K562 (cell line): ENCODE measurements at regions not wholly inside any gene's neighbourhood (a gene's known extent, or its start where the extent isn't known, plus 50 kb on each side); places are given as distances from the start of the nearest gene placed in this dataset.

Experiments
- ATAC-seq: fragments of 200-7000 bp; cut with Tn5 transposase; 3 replicates; pipeline ENCODE4 v1.9.1; 2020; ENCODE audit warnings: moderate library complexity
- BruUV-seq: library from RNA; stranded (reverse); fragments of 400-500 nt; replicated peaks from 2 replicates; lab custom pipeline; 2021; lab: Mats Ljungman, UMichigan
- CTCF ChIA-PET: fragments of 300-600 bp; formaldehyde crosslinking; extraction: SDS; loops from one replicate; lab custom pipeline; 2021; ENCODE audit warnings: low intra/inter-chr PET ratio; lab: Yijun Ruan, JAX
- POLR2A ChIA-PET: fragments of 300-600, 350-650 bp; sonication (Branson Sonifier 250); formaldehyde crosslinking; extraction: SDS; loops from one replicate; lab custom pipeline; 2021; ENCODE audit warnings: antibody characterized with exemption, inconsistent platforms; lab: Yijun Ruan, JAX
- DNase-seq, 4 experiments: peaks; one replicate each; pipeline versions ENCODE4 v3.0.0 to v3.0.0-alpha.2; 2011 to 2018; ENCODE audit warnings: low spot score in 3 of 4, mixed read lengths in 3 of 4; ENCODE audit errors: extremely low read depth in 1 of 4
- FAIRE-seq: peaks from 2 replicates; lab custom pipeline; 2011; peaks lifted over from hg19 to GRCh38; lab: Jason Lieb, UNC
- H2AFZ ChIP-seq: 2 replicates; pipeline ENCODE4 v1.6.0; 2011; ENCODE audit warnings: low read depth, low read length, control low read depth, inconsistent platforms
- H3K27ac ChIP-seq: fragments of 200-600 bp; 3 replicates; pipeline ENCODE4 v1.8.0; 2011; ENCODE audit warnings: low read depth, mild to moderate bottlenecking, control low read depth, inconsistent platforms, low read length, moderate library complexity, mixed read lengths; ENCODE audit errors: extremely low read depth
- H3K27me3 ChIP-seq, 2 experiments: fragments of 300-600 bp in 1 of 2; 2 replicates in 1 of 2; 3 replicates in 1 of 2; pipeline versions ENCODE4 v1.6.0 to v1.8.0; 2011; ENCODE audit warnings: inconsistent platforms in 2 of 2, low read length in 2 of 2, mild to moderate bottlenecking in 1 of 2, mixed read lengths in 1 of 2, moderate library complexity in 1 of 2; ENCODE audit not compliant: control insufficient read depth in 2 of 2, insufficient read depth in 2 of 2
- H3K36me3 ChIP-seq: fragments of 300-600 bp; 3 replicates; pipeline ENCODE4 v1.8.0; 2011; ENCODE audit warnings: mild to moderate bottlenecking, low read length, inconsistent platforms; ENCODE audit not compliant: control insufficient read depth, insufficient read depth
- H3K4me1 ChIP-seq, 2 experiments: fragments of 200-600 bp in 1 of 2; replicated peaks in 1 of 2; 2 replicates in 1 of 2; 3 replicates in 1 of 2; pipeline versions ENCODE4 v1.5.1 to v1.8.0; 2011; ENCODE audit warnings: inconsistent platforms in 2 of 2, low read length in 2 of 2, mild to moderate bottlenecking in 1 of 2, mixed read lengths in 1 of 2, moderate library complexity in 1 of 2; ENCODE audit not compliant: control insufficient read depth in 2 of 2, insufficient read depth in 2 of 2
- H3K4me2 ChIP-seq: 2 replicates; pipeline ENCODE4 v1.6.1; 2011; ENCODE audit warnings: low read length, control low read depth, inconsistent platforms, mixed read lengths; ENCODE audit not compliant: insufficient read depth
- H3K4me3 ChIP-seq: fragments of 200-600 bp; sonication (generic), shearing (Covaris generic); 2 replicates; pipeline ENCODE4 v1.5.1; 2016; ENCODE audit warnings: control low read depth, inconsistent platforms
- H3K79me2 ChIP-seq: fragments of 200-600 bp; 3 replicates; pipeline ENCODE4 v1.8.0; 2011; ENCODE audit warnings: low read length, inconsistent platforms; ENCODE audit not compliant: control insufficient read depth, insufficient read depth
- H3K9ac ChIP-seq, 2 experiments: 2 replicates each; pipeline versions ENCODE4 v1.6.0 to v1.6.1; 2011; ENCODE audit warnings: low read depth in 2 of 2, low read length in 2 of 2, control low read depth in 1 of 2, inconsistent platforms in 1 of 2, mild to moderate bottlenecking in 1 of 2, mixed read lengths in 1 of 2; ENCODE audit not compliant: insufficient read depth in 1 of 2
- H3K9me1 ChIP-seq: one replicate; pipeline ENCODE4 v1.6.0; 2011; ENCODE audit warnings: inconsistent platforms, mild to moderate bottlenecking, low read length, moderate library complexity; ENCODE audit not compliant: control insufficient read depth, insufficient read depth
- H3K9me3 ChIP-seq: replicated peaks from 2 replicates; pipeline ENCODE4 v1.5.1; 2011; ENCODE audit warnings: low read depth, low read length, inconsistent platforms; ENCODE audit not compliant: control insufficient read depth, insufficient read depth
- H4K20me1 ChIP-seq: replicated peaks from 2 replicates; pipeline ENCODE4 v1.6.1; 2011; ENCODE audit warnings: low read length, inconsistent platforms, mixed read lengths; ENCODE audit not compliant: control insufficient read depth, insufficient read depth
- AFF4 ChIP-seq: sonication (generic); formaldehyde crosslinking; IDR thresholded peaks from 2 replicates; pipeline ENCODE4 v1.8.0; 2023; ENCODE audit warnings: mild to moderate bottlenecking, missing genetic modification reagents
- PHF20 ChIP-seq: fragments of 450-650 bp; IDR thresholded peaks from 2 replicates; pipeline ENCODE4 v1.6.1; 2018; ENCODE audit not compliant: partially characterized antibody
- POLR2AphosphoS5 ChIP-seq: IDR thresholded peaks from 2 replicates; pipeline ENCODE4 v1.6.1; 2011; ENCODE audit warnings: mild to moderate bottlenecking, low read depth, low read length, moderate library complexity; ENCODE audit not compliant: control insufficient read depth, insufficient read depth
- STAG1 ChIP-seq: sonication (generic); formaldehyde crosslinking; IDR thresholded peaks from 2 replicates; pipeline ENCODE4 v1.5.0; 2020; ENCODE audit warnings: missing genetic modification reagents, borderline replicate concordance
- TCFL5 ChIP-seq: fragments of 250-450 bp; sonication (Bioruptor Pico); conservative IDR thresholded peaks from 2 replicates; pipeline ENCODE4 v1.6.1; 2021; ENCODE audit warnings: mild to moderate bottlenecking, moderate library complexity, matching md5 sums
- ZNF76 ChIP-seq: fragments of 250-450 bp; sonication (Bioruptor Pico); IDR thresholded peaks from 2 replicates; pipeline ENCODE4 v1.4.0; 2020; ENCODE audit warnings: mild to moderate bottlenecking, moderate library complexity, borderline replicate concordance
- WGBS: fragments of 100-300 bp; shearing (Covaris generic); methylation state at CpG from one replicate; pipeline ENCODE4 v1.1.6; 2016; ENCODE audit warnings: low coverage, mixed read lengths; ENCODE audit not compliant: insufficient coverage; ENCODE audit errors: missing lambda C conversion rate; 5-methylcytosine and 5-hydroxymethylcytosine counted together
- in situ Hi-C: fragments of 300-500 bp; cut with MboI; formaldehyde crosslinking; loops from 4 replicates; pipeline ENCODE4 v1.15.0; 2018; ENCODE audit warnings: inconsistent platforms, mixed read lengths
- intact Hi-C: fragments of 100-400 bp; cut with micrococcal nuclease; formaldehyde crosslinking; loops from 2 replicates; pipeline ENCODE4 v1.14.2; 2022

GRCh38 chr5:8644377-8644776, 775.4 kb downstream of the MTRR start:
- Histone ChIP-seq H3K4me2 (no peak overlapping the region), H3K27ac (no peak overlapping the region), H3K4me1 (no peaks in the 10 kb centered on the region), H3K4me3 (no peak overlapping the region), H2AFZ (no peak overlapping the region), H3K27me3 (no peaks in the 10 kb centered on the region), H3K36me3 (no peaks in the 10 kb centered on the region), H3K9ac (no peak overlapping the region), H3K9me1 (no peaks in the 10 kb centered on the region), H3K9me3 (no peaks in the 10 kb centered on the region; the same call in 1 of the 2 replicates), H3K79me2 (no peaks in the 10 kb centered on the region), H4K20me1 (no peaks in the 10 kb centered on the region)
- BruUV-seq, result no TSS peak
- in situ Hi-C loops, result no loop called here
- ChIA-PET CTCF (no interaction called here), POLR2A (no interaction called here)
- no peak for FAIRE-seq
- no peak for ATAC-seq
- DNase-seq, result no peak
- intact Hi-C loops, result no loop called here
- WGBS, result 3% methylated on average over 3 of the region's 3 CpGs
- no peak for TF ChIP-seq ZNF76
- no peak for TF ChIP-seq PHF20
- no peak for TF ChIP-seq STAG1 (CRISPR knock-in tag)
- TF ChIP-seq TCFL5 (CRISPR knock-in tag), result no peak
- no peak for TF ChIP-seq AFF4 (CRISPR knock-in tag)
- TF ChIP-seq POLR2AphosphoS5, result no peak
